ENCODE measurements at regions not wholly inside any gene's neighbourhood (a gene's known extent, or its start where the extent isn't known, plus 50 kb on each side); places are given as distances from the start of the nearest gene placed in this dataset.

- TF ChIP-seq TSHZ1 (tag by site-specific recombination; IDR thresholded peaks at IDR 0.05; ENCODE audit: borderline replicate concordance): no peak
These were observed 413.6 kb upstream of the ADAMTS9 start (continued) for GRCh38 chr3:65101450-65101849.

DNA sequence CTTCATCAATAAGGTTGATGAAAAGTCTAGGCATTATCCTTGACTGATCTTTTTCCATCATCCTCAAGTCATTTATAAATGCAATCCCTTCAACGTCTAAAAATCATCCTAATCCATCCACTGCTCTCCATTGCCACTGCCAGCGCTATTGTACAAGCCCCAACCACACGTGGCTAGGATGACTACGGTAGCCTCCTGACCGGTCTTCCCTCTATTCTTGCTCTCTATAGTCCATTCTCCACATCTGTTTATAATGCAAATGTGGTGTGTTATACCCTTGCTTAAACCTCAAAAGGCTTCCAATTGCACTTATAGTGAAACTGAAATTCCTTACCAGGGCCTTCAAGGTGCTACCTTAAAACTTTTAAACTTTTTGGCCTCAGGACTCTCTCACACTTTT, 410.6 kb upstream of the ADAMTS9 start:
- Histone ChIP-seq H3K36me3 (ENCODE audit: control insufficient read depth in 2 of 2, insufficient read depth in 1 of 2, low read length in 2 of 2) (no peaks in the 10 kb centered on the region), H3K4me3 (ENCODE audit: low read depth, low read length) (no peak overlapping the region), H3K4me1 (ENCODE audit: control insufficient read depth, insufficient read depth, low read length) (no peaks in the 10 kb centered on the region), H3K9me3 (ENCODE audit: control insufficient read depth, insufficient read depth, low read depth, low read length) (no peaks in the 10 kb centered on the region), H3K27ac (ENCODE audit: extremely low read depth, low read depth, low read length) (no peak overlapping the region)
- CTCF ChIA-PET: interaction anchor here (1.0 kb wide), 1 partner anchor 14 kb away, joined by 3 read pairs; no protein-coding TSS in a partner anchor
- POLR2A ChIA-PET: no interaction called here
- TF ChIP-seq ZBTB17 (tag by site-specific recombination; IDR thresholded peaks at IDR 0.05) (no peak), ZNF23 (tag by site-specific recombination; IDR thresholded peaks at IDR 0.05; ENCODE audit: borderline replicate concordance) (no peak), ZNF248 (tag by site-specific recombination; IDR thresholded peaks at IDR 0.05) (no peak), ZNF624 (tag by site-specific recombination; IDR thresholded peaks at IDR 0.05) (no peak), KLF16 (tag by site-specific recombination; IDR thresholded peaks at IDR 0.05) (no peak), ZNF513 (tag by site-specific recombination; IDR thresholded peaks at IDR 0.05) (no peak), ZNF596 (tag by site-specific recombination; IDR thresholded peaks at IDR 0.05) (no peak), GLI4 (tag by site-specific recombination; IDR thresholded peaks at IDR 0.05) (no peak), OSR2 (tag by site-specific recombination; IDR thresholded peaks at IDR 0.05) (no peak), ZNF585B (tag by site-specific recombination; IDR thresholded peaks at IDR 0.05) (no peak), ZNF26 (tag by site-specific recombination; IDR thresholded peaks at IDR 0.05) (no peak), ZBTB21 (tag by site-specific recombination; IDR thresholded peaks at IDR 0.05) (no peak)

- H3K9me3 ChIP-seq (ENCODE audit: control insufficient read depth, insufficient read depth, low read depth, low read length): no peaks in the 10 kb centered on the region
- CTCF ChIA-PET: no interaction called here
- no peak overlapping the region for H3K4me3 ChIP-seq (ENCODE audit: low read depth, low read length)
- H3K27ac ChIP-seq (ENCODE audit: extremely low read depth, low read depth, low read length): no peak overlapping the region
- H3K4me1 ChIP-seq (ENCODE audit: control insufficient read depth, insufficient read depth, low read length): no peaks in the 10 kb centered on the region
- POLR2A ChIA-PET: no interaction called here
- no peaks in the 10 kb centered on the region for H3K36me3 ChIP-seq (ENCODE audit: control insufficient read depth in 2 of 2, insufficient read depth in 1 of 2, low read length in 2 of 2)
- TF ChIP-seq SALL2 (tag by site-specific recombination; IDR thresholded peaks at IDR 0.05; ENCODE audit: borderline replicate concordance): no peak
- TF ChIP-seq MZF1 (tag by site-specific recombination; IDR thresholded peaks at IDR 0.05; ENCODE audit: borderline replicate concordance): no peak
- TF ChIP-seq ZNF366 (tag by site-specific recombination; conservative IDR thresholded peaks at IDR 0.05): no peak
- TF ChIP-seq SCRT1 (tag by site-specific recombination; IDR thresholded peaks at IDR 0.05; ENCODE audit: borderline replicate concordance): no peak
- TF ChIP-seq, protein P1, sequence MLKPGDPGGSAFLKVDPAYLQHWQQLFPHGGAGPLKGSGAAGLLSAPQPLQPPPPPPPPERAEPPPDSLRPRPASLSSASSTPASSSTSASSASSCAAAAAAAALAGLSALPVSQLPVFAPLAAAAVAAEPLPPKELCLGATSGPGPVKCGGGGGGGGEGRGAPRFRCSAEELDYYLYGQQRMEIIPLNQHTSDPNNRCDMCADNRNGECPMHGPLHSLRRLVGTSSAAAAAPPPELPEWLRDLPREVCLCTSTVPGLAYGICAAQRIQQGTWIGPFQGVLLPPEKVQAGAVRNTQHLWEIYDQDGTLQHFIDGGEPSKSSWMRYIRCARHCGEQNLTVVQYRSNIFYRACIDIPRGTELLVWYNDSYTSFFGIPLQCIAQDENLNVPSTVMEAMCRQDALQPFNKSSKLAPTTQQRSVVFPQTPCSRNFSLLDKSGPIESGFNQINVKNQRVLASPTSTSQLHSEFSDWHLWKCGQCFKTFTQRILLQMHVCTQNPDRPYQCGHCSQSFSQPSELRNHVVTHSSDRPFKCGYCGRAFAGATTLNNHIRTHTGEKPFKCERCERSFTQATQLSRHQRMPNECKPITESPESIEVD (tag by site-specific recombination; IDR thresholded peaks at IDR 0.05): no peak
- no peak for TF ChIP-seq ZEB2 (tag by site-specific recombination; IDR thresholded peaks at IDR 0.05)
- no peak for TF ChIP-seq ZNF157 (tag by site-specific recombination; IDR thresholded peaks at IDR 0.05)
- no peak for TF ChIP-seq ZNF248 (tag by site-specific recombination; IDR thresholded peaks at IDR 0.05)
- no peak for TF ChIP-seq ZNF202 (tag by site-specific recombination; IDR thresholded peaks at IDR 0.05; ENCODE audit: borderline replicate concordance)
- no peak for TF ChIP-seq ZBTB44 (tag by site-specific recombination; IDR thresholded peaks at IDR 0.05)
- TF ChIP-seq KLF10 (tag by site-specific recombination; IDR thresholded peaks at IDR 0.05): no peak
- no peak for TF ChIP-seq PRDM1 (tag by site-specific recombination; IDR thresholded peaks at IDR 0.05)
- TF ChIP-seq ZNF623 (tag by site-specific recombination; IDR thresholded peaks at IDR 0.05): no peak
These were observed 408.4 kb upstream of the ADAMTS9 start for GRCh38 chr3:65096110-65096745.

Data from HEK293 (cell line).